ENCODE measurements at regions not wholly inside any gene's neighbourhood (a gene's known extent, or its start where the extent isn't known, plus 50 kb on each side); places are given as distances from the start of the nearest gene placed in this dataset.

GRCh38 chr5:68547056-68547455 lies 331.5 kb downstream of the PIK3R1 start:
- TF ChIP-seq CTCF (IDR thresholded peaks at IDR 0.05) (no peak), POLR2A (IDR thresholded peaks at IDR 0.05) (no peak)
